GM21381 (cell line): ENCODE measurements at regions not wholly inside any gene's neighbourhood (a gene's known extent, or its start where the extent isn't known, plus 50 kb on each side); places are given as distances from the start of the nearest gene placed in this dataset.

Source experiments
- ATAC-seq: cut with Tn5 transposase; IDR thresholded peaks from one replicate; pipeline ENCODE4 v1.9.1; 2021; ENCODE audit warnings: mild to moderate bottlenecking, moderate library complexity; ENCODE audit not compliant: unreplicated experiment

- no peak for ATAC-seq
Measured at GRCh38 chr5:136699651-136700050, 334.3 kb upstream of the TRPC7 start.

GRCh38 chr5:136698970-136699369 lies 333.6 kb upstream of the TRPC7 start:
- ATAC-seq = no peak

- no peak for ATAC-seq
Measured at GRCh38 chr5:136694258-136694657, 328.9 kb upstream of the TRPC7 start.

- ATAC-seq = no peak
Measured at GRCh38 chr5:136689552-136689951, 324.2 kb upstream of the TRPC7 start.

- no peak for ATAC-seq
Measured at GRCh38 chr5:136686192-136686872, 321.0 kb upstream of the TRPC7 start.

- no peak for ATAC-seq
Measured at GRCh38 chr5:136682986-136683385, 317.6 kb upstream of the TRPC7 start.

GRCh38 chr5:136679233-136679632 lies 313.9 kb upstream of the TRPC7 start:
- ATAC-seq = no peak

- ATAC-seq = no peak
Measured at GRCh38 chr5:136677217-136677616, 311.9 kb upstream of the TRPC7 start.

GRCh38 chr5:136676685-136677084 lies 311.3 kb upstream of the TRPC7 start:
- no peak for ATAC-seq

GRCh38 chr5:136675769-136676168 lies 310.4 kb upstream of the TRPC7 start:
- ATAC-seq = no peak

GRCh38 chr5:136674178-136674577 lies 308.8 kb upstream of the TRPC7 start:
- ATAC-seq = no peak

GRCh38 chr5:136667789-136668188 lies 302.4 kb upstream of the TRPC7 start:
- ATAC-seq = no peak

- ATAC-seq = no peak
Measured at GRCh38 chr5:136666970-136667620, 301.8 kb upstream of the TRPC7 start.

- ATAC-seq = no peak
Measured at GRCh38 chr5:136665331-136665730, 300.0 kb upstream of the TRPC7 start.

GRCh38 chr5:136661026-136661425 lies 295.7 kb upstream of the TRPC7 start:
- ATAC-seq = no peak

- no peak for ATAC-seq
Measured at GRCh38 chr5:136656811-136657210, 291.5 kb upstream of the TRPC7 start.

GRCh38 chr5:136655468-136655867 lies 290.1 kb upstream of the TRPC7 start:
- ATAC-seq = no peak

- ATAC-seq = no peak
Measured at GRCh38 chr5:136646915-136647314, 281.6 kb upstream of the TRPC7 start.

- ATAC-seq = no peak
Measured at GRCh38 chr5:136642976-136643375, 277.6 kb upstream of the TRPC7 start.

- no peak for ATAC-seq
Measured at GRCh38 chr5:136639616-136640015, 274.3 kb upstream of the TRPC7 start.

- no peak for ATAC-seq
Measured at GRCh38 chr5:136638084-136638483, 272.7 kb upstream of the TRPC7 start.

- no peak for ATAC-seq
Measured at GRCh38 chr5:136636001-136636400, 270.7 kb upstream of the TRPC7 start.

GRCh38 chr5:136631186-136631585 lies 265.8 kb upstream of the TRPC7 start:
- no peak for ATAC-seq
